HG03196 (cell line): ENCODE measurements at regions not wholly inside any gene's neighbourhood (a gene's known extent, or its start where the extent isn't known, plus 50 kb on each side); places are given as distances from the start of the nearest gene placed in this dataset.

ENCODE experiments used
- ATAC-seq: cut with Tn5 transposase; IDR thresholded peaks from one replicate; pipeline ENCODE4 v1.9.1; 2021; ENCODE audit not compliant: unreplicated experiment

GRCh38 chr11:122453586-122453985 is 201.9 kb upstream of the UBASH3B start:
- no peak for ATAC-seq

- no peak for ATAC-seq
Measured at GRCh38 chr11:122451911-122452310, 203.6 kb upstream of the UBASH3B start.

DNA sequence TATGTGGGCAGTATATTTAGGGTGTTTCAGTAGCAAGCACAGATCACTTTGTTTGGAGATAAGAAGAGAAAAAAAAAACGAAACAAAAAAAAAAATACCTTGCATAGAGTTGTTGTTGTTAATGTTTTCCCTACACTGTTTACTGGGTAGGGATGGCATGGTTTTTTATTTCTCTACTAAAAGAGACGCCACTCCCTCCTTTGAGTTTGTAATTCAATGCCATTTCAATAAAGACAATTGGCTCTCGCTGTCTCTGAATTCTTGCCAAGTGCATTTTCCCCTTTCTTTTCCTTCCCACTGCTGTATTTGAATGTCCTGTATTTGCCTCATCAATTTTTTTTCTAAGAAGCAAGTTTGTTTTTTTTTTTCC is 213.9 kb upstream of the UBASH3B start:
- no peak for ATAC-seq

DNA sequence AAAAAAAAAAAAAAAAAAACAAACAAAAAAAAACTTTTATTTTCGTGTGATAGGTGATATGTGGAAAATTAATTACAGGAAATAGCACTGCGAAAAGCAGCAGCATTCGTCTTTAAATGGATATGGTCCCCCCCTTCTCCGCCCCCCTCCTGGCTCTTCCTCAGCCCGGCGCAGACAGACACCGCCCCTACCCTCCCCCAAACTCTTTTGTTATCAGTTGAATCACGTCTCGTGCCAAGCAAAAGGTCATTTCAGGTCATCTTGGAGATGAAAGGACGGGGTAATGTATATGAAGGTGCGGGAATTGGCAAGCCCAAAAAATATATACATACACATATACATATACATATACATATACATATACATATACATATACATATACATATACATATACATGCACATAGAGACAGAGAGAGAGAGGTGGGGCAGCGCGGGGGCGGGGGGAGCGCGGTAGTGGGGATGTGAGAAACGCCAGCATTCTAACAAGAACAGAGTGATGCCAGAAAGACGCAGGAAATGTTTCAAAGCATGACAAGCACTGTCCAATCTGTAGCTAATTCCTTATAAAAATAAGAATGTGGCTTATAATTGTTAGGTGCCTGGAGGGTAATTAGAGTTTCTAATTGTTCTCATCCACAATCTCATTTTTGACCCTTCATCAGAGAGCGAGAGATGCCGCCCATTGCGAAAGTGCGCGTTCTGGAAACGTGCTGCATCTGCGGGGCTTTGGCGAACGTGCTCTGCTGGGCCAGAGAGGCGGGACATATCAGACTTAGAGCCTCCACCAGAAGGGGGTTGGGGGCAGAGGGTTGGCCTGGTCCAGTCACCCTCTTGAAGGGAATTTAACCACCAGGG is 214.5 kb upstream of the UBASH3B start:
- ATAC-seq = no peak

DNA sequence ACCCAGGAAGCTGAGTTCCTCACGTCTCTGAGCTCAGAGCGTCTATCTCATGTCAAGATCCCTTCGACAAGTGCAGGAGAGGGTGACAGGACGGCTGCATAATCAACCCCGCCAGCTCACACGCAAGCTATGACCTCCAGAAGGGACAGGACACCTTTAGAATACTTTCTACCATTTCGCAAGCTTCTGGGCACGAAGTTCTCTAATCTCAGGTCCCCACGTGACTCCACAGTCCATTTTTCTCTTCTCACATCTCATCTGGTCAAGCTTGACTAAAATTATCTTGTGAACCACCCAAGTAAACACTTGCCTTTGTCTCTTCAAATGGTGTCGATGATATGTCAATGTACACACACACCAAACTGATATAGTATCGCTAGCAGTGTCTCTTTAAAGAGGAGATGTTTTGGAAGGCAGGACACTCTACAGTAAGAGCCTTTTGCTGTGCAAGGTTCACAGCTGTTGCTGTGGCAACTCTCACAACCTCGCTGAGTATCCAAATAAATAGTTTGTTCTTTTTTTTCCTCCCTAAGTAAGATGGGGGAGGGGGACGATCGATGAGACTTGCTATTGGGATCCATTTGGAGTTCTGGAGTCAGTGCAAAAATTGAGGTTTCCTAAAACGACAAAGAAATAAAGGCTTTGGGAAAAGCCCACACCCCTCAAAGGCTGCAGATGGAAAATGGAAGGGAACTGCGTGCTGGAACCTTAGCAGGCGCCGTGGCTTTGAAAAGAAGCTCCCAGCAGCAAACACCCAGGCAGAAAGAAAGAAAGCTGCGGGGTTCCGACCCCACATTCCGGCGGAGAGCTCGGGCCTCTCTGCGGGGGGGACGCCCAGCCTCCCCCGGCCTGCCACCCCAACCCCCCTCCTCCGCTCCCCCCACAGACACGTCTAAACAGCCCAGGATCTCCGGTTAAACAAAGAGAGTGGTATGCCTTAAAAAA is 215.4 kb upstream of the UBASH3B start:
- ATAC-seq = no peak

DNA sequence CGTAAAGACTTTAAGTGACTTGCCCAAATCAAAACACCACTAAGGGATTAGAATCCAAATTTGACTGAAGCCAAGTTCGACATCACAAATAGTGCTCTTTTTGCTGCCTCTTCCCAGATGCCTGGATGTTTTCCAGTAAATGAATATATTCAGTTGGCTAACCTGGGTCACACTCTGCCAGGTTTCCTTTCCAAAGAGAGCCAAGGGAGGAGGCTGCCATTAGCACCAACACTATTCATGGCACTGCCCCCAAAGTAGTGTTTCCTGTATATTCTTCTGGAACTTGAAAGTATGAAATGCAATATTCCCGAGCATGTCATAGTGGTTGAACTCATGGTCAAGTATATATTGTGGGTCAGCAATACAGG is 219.3 kb upstream of the UBASH3B start:
- ATAC-seq = no peak

- no peak for ATAC-seq
Measured at GRCh38 chr11:122435540-122436187, 219.9 kb upstream of the UBASH3B start.

DNA sequence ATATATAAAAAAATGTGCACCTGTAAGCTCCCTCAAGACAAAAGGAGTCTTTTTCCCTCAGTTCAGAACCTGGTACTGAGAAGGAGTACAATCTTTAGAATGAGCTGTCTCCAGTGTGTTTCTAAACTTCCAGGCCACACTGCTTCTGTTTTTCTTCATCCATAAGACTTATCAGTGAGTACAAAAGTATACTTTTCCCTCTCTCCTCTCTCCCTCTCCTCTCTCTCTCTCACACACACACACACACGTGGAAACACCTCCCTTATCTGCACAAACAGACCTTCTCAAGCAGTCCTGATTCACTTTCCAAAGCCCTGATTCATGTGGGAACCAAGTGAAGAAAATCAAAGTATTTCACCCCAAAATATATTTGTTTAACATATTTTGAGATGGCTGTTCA is 220.7 kb upstream of the UBASH3B start:
- ATAC-seq = no peak

DNA sequence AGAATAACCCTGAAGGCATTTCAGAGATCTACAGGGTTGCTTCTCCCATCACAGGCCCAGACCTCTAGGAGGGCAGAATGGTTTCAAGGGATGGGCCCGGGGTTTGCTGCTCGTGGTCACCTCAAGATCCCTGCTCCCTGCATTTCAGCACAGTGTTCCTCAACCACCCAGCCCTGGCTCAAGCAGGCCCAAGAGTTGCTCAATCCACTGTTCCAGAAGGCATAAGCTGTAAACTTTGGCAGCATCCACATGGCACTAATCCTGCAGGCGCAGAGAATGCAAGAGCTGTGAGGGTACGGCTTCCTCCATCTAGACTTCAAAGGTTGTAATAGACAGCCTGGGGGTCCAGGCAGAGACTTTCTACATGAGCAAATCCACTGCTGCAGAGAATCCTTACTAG is 225.0 kb upstream of the UBASH3B start:
- no peak for ATAC-seq

DNA sequence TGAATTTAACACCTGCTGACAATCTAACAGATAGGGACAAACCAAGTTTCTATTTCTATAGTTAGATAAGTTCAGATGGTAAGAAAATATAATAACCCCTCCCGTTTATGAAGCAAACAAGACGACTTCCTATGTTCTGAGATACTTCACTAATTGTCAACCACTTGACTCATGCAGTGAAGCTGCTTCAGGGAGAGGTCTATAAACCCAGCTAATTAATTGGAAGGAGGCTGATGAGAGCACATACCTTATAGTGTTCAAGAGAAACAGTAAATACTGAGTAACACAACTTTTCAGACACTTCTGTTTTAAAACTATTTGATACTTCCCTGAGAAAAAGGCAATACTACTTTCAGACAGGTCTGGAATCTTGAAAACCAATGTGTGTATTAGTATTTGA is 229.4 kb upstream of the UBASH3B start:
- no peak for ATAC-seq

DNA sequence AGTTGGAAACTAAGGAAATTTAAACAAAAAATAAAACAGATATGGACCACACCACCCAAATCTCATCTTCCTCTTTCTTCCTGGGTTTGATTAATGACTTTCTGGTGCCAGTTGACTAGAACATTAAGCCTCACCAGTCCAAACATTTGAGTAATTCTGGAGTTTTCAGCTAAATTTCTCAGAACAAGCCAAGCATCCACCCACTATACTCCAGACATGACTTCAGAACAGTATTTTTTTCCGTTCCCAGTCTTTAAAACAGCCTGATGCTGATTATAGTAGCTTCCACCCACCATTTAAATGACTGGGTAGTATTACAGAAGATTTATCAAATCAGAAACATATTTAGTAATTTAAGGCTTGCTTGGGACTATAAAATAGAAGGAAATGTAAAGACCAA is 230.9 kb upstream of the UBASH3B start:
- ATAC-seq = no peak

GRCh38 chr11:122423886-122424285 is 231.6 kb upstream of the UBASH3B start:
- no peak for ATAC-seq

- no peak for ATAC-seq
Measured at GRCh38 chr11:122423273-122423672, 232.2 kb upstream of the UBASH3B start.

DNA sequence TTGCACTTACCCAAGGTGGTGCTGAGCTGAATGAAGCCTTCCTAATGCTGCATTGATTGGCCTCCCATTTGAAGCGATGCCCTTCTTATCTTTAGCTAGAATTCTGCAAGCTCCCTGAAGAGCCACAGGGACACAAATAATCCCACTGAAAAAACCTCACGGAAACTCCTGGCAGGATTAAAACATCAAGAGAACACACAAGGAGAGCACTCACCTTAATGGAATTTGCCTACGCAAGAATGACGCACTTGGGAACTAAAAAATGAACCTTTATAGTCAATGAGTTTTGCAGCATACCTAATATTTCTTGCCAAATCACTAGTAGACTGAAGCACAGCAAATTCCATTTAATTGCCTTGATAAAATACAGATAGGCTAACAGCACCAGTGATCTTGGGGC is 232.8 kb upstream of the UBASH3B start:
- no peak for ATAC-seq

- no peak for ATAC-seq
Measured at GRCh38 chr11:122421702-122422101, 233.8 kb upstream of the UBASH3B start.

DNA sequence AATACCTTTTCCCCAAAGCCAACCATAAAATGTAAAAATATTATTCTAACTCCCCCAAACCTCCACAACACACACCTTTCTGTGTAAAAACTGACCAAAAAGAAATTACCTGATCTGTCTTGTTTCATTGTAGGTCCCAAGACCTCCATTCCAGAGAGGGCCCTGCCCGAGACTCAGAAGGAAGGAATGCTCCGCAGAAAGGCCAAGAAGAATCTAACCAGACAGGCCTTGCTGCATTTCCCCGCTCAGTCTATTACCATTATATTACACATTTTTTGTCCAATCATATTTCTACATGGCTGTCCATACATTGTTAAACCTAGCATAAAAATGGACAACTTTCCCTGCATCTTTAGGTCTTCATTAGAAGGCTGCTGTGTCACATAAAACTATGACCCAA is 237.5 kb upstream of the UBASH3B start:
- no peak for ATAC-seq

- no peak for ATAC-seq
Measured at GRCh38 chr11:122414406-122415018, 241.0 kb upstream of the UBASH3B start.

DNA sequence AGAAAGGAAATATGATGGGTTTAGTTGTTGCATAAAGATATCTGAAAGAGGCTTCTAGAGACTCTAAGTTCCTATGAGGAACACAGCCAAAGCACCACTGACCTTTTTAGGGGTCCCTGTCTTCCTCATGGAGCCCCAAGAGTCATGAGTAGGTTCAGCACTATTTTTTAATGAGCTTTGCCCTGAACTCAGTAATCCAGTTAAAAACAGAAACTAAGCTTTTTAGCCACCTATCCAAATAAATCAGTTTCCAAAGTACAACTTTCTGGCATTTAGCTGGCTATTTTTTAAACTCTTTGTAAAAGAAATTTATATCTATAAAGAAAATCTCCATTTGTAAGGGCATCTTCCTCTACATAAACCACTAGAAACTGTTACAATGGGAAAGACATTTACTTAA is 241.8 kb upstream of the UBASH3B start:
- ATAC-seq = no peak

DNA sequence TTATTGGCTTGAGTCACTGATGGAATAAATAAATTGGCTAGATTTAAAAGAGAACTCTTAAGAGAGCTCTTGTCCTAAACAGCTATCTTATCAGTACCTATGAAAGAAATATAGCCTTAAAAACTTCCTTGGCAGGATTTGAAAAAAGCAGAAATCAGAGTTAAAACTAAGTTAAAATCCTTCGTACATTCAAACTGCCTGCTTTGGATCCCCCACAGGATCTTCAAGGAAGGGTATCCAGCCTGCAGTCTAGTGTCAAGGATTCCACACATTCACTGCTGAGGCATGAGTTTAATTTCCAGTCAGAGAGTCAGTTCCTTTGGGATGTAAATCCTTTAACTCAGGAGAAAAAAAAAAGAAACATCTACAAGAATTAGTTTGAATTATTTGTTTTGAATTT is 242.9 kb upstream of the UBASH3B start:
- no peak for ATAC-seq

- no peak for ATAC-seq
Measured at GRCh38 chr11:122406466-122406865, 249.1 kb upstream of the UBASH3B start.
